Hypothalamus (tissue), 51 donors: ENCODE measurements at regions not wholly inside any gene's neighbourhood (a gene's known extent, or its start where the extent isn't known, plus 50 kb on each side); places are given as distances from the start of the nearest gene placed in this dataset.
A peak's percentile ranks its signal among the peaks of the same experiment; 100 is the strongest.
"Not testable (repeated sequence)": the region's sequence is repeated elsewhere in the genome, so short reads cannot be mapped to it uniquely, and the experiment has no call there.

ENCODE experiments used
- DNase-seq, 51 donors: peaks; one replicate each; lab custom pipeline; 2025; lab: John Stamatoyannopoulos, UW

DNA sequence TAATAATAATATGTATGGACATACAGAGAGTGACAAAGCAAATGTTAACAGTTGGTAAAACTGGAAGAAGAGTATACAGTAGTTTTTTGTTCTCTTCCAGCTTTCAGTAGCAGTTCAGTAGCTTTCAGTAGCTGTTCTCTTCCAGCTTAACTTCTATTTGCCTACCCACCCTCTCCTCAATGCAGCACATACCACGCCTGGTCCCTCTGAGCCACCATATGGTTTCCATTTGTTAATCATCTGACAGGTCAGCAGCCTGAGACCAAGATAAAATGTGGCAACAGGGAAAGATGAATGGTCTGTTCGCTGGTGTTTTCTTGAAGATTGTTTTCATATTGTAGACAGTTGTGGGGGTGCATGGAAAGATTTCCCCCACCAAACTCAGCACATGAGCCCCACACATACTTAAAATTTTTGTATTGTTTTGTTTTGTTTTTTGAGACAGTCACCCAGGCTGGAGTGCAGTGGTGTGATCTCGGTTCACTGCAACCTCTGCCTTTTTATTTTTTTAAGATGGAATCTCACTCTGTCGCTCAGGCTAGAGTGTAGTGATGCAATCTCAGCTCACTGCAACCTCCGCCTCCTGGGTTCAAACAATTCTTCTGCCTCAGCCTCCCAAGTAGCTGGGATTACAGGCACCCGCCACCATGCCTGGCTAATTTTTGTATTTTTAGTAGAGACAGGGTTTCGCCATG lies 56.8 kb downstream of the ATP6V0E2 start:
- DNase-seq, result not testable (repeated sequence)

DNA sequence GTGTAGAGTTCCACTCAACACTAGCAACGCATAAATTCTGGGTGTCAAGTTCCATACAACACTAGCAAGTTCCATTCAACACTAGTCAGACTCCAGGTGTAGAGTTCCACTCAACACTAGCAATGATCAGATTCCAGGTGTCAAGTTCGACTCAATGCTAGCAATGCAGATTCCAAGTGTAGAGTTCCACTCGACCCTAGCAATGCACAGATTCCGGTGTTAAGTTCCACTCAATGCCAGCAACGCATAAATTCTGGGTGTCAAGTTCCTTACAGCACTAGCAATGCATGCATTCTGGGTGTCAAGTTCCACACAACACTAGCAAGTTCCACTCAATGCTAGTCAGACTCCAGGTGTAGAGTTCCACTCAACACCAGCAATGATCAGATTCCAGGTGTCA lies 60.0 kb downstream of the ATP6V0E2 start:
- DNase-seq, result not testable (repeated sequence)

DNA sequence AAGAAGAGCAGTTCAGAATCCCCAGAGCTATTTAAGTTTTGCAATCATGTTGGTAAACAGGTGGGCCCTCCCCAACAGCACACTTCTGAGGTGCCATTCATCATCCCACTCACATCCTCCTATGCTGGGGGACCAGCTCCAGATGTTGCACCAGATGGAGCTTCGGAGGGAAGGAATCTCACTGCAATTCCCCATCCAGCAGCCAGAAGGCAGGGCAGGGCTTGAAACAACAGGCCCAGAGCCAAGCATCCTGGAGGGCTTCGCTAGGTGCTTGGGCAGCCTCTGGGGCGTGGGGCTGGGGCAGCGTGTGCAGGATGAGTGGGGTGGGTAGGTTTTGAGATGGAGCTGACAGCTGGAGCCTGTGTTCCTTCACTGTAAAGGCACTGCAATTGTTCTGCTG lies 73.6 kb downstream of the ATP6V0E2 start:
- DNase-seq, result not testable (repeated sequence)

DNA sequence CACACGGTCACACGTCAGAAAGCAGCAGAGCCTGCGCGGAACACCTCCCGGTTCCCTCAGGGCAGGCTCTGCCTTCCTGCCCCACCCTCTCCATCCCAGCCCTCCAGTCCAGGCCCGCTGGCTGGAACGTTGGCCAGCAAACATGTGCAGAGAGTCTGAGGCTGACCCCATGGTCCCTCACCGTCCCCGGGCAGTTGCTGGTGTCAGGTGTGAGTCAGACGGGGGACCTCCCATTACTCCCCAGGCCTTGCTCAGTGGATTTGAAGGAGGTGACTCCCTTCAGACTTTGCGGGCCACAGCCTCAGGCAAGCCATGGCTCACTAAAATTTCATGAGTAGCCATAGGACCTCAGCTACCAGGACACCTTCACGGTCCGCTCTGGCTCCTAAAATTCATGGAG lies 74.7 kb downstream of the ATP6V0E2 start:
- not testable (repeated sequence) for DNase-seq

DNA sequence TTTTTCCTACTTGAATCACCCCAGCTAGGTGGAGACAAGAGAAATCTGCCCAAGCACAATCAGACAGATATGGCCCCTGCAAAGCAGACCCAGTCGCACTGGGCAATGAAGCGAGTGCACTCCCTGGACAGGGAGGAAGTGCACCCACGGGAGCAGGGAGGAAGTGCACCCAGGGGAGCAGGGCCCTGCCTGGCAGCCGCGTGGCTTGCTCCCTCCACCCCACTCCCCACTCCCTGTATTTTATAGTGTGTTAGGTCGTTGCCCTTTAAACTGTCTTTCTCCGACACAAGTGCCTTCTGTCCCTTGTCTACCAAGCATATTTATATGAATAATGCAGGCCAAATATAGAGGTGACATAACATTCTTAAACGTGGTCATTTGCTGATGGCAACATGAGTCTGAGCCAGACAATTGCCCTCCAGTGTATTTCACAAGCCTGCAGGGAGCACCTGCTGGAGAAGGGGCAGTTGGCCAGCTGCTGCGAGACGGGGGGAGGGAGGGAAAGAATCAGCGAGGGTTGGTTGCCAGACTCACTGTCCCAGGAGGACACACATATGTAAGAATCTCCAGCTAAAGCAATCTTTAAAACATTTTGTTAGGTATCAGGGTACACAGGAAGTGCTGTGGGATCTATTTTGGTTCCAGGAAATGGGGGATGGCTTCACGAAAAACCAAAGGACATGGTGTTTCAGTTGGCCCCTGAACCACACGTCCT lies 76.3 kb downstream of the ATP6V0E2 start:
- not testable (repeated sequence) for DNase-seq

DNA sequence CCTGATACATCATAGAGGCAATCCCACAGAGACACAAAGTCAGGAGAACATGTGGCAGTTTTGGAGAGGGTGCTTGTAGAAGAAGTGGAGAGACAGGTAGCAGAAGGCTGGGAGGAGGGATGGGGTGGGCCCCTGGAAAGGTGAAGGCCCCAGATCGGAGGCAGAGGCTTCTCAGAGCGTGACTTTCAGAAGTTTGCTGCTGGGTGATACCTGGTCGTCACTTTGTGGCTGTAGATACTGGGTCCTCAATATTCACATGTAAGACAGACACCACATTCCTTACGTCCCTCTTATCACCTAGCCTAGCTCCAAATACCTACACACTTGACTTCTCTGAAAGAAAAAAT lies 76.8 kb downstream of the ATP6V0E2 start:
- DNase-seq, result not testable (repeated sequence)

DNA sequence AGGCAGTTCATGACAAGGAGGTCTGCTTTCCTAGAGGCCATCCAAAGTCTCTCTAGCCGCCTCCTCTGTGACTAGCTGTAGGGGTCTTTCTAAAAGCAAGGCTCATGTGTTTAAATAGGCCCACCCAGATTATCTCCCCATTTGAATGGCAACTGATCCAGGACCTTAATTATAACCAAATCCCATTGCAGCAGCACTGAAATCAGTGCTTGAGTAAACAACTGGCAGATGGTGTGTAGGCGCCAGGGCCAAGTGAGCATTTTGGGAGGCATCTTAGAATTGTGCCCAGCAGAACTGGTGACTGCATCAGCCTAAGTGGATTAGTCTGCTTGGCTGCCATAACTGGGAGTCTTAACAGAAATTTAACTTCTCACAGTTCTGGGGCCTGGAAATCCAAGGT lies 77.8 kb downstream of the ATP6V0E2 start:
- not testable (repeated sequence) for DNase-seq

DNA sequence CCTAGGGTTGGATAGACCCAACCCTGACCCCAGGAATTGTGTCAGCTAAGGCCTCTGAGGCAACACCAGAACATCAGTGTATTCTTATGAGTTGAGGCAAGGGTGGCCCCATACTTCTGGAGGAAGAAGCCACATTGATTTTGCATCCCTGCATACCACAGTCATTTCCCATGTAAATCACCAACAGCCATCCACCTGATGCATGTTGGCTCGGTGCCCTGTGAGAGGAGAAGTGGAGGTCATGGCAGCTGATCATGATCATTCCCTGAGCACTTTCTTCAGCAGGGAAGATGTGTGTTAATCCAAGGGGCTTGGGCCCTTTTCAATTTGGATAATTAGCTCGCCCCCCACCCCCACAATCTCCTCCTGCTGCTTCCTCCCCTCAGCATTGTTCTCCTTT lies 85.1 kb downstream of the ATP6V0E2 start:
- DNase-seq, result not testable (repeated sequence)

DNA sequence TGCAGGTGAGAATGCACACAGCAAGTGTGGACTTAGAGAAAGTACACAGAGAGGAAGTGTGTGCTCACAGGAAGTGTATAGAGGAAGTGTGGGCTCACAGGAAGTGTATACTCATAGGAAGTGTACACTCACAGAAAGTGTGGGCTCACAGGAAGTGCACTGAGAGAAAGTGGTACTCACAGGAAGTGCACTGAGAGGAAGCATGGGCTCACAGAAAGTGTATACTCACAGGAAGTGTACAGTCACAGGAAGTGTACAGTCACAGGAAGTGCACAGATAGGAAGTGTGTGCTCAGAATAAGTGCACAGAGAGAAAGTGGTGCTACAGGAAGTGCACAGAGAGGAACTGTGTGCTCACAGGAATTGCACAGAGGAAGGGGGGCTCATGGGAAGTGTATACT lies 87.1 kb downstream of the ATP6V0E2 start:
- not testable (repeated sequence) for DNase-seq

DNA sequence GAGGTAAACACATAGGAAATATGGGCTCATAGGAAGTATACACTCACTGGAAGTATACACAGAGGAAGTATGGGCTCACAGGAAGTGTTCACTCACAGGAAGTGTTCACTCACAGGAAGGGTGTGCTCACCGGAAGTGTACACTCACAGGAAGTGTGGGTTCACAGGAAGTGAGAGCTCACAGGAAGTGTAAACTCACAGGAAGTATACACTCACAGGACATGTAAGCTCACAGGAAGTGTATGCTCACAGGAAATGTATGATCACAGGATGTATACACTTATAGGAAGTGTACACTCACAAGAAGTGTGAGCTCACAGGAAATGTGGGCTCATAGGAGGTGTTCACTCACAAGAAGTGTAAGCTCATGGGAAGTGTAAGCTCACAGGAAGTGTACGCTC lies 88.1 kb downstream of the ATP6V0E2 start:
- DNase-seq, result not testable (repeated sequence)

DNA sequence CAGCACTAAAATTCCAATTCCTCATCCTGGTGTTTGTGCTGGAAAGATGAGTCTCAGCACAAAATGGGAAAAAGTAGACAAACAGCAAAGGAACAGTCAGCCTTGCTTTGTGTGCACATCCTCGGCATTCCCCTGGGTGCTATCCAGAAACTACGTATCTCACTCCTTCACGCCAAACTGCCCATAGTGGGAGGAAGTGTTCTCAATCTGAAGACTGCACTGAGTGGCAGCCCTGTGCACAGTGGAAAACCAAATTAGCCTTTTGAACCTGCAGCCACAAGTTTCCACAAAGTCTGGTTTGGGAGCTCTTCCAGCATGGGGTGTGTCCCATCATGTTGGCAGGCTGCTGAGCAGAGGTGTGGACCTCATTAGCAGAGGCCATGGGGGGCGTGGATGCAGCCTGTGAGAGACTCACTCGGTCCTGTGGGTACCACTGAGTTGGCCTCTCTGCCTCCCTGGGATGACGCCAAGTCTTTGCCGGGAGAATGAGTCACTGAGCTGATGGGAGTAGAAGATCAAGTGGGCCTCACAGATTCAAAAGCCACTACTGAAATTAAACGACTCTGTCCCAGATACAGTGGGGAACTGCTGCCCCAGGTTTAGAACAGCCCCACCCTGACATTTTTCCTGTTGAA lies 89.0 kb downstream of the ATP6V0E2 start:
- peak in 6 of 51 donors; percentile 7 to 55 (median 34) for DNase-seq

DNA sequence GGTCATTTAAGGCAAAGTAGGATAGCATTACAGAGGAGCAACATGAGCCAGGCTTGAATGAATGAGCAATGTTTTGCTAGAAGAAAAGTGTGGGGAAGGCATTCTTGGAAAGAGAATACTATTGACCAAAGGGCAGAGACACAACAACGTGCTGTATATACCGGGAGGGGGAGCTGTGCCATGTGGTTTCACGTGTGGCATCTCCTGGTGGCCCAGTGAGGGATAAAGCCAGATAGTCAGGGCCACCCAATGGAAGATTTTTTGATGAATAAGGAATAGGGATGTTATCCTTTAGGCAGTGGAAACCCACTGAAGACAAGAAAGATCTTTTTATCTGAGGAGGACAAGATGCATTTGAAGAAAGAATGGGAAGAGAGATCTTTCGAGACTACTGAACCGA lies 90.2 kb downstream of the ATP6V0E2 start:
- DNase-seq, result not testable (repeated sequence)

DNA sequence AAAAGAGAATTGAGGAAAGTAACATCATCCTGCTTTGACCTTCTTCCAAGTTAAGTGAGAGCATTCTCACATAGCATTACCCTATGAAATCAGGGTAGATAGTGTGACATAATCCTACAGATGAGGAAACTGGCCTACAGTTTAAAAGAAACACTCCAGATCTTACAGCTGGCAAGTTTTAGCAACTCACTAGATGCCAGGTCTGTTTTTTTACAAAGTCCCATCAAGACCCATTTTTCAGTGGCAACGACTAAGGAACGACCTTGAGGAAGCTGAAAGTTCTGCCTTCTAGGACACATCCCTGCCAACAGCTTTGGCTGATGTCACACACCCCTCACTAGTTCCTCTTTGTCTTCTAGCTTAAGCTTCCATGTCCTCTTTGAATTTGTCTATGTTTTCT lies 92.7 kb downstream of the ATP6V0E2 start:
- DNase-seq, result not testable (repeated sequence)

DNA sequence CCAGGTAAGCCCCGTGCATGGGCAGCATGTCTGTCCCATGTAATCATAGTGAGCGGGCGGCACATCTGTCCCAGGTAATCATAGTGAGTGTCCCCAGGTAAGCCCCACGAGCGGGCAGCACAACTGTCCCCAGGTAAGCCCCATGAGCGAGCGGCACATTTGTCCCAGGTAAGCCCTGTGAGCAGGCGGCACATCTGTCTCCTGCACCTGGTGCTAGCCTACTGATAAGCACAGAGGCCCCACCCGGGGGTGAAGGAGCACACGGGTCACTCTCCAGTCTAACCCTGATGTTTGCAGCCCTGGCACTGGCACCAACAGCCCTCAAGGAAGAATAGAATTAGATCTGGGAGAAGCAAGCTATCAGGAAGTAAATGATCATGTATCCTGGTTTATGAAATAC lies 99.2 kb downstream of the ATP6V0E2 start:
- DNase-seq, result not testable (repeated sequence)

DNA sequence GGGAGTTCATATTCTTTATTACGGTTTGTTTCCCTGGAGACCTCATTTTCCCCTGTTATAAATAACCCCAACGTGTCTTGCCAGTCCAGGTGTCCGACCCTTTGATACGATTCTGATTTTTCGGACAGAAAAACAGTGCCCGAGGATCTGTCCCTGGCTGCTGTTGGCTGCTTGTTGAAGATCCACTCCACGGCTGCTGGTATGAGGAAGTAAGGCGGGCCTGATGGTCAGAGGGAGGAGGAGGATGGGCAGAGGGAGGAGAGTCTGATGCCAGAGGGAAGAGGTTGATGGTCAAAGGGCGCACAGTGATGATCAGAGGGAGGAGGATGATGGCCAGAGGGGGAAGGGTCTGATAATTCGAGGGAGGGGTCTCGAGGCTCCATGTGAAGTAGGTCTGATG lies 99.9 kb downstream of the ATP6V0E2 start:
- DNase-seq, result not testable (repeated sequence)

DNA sequence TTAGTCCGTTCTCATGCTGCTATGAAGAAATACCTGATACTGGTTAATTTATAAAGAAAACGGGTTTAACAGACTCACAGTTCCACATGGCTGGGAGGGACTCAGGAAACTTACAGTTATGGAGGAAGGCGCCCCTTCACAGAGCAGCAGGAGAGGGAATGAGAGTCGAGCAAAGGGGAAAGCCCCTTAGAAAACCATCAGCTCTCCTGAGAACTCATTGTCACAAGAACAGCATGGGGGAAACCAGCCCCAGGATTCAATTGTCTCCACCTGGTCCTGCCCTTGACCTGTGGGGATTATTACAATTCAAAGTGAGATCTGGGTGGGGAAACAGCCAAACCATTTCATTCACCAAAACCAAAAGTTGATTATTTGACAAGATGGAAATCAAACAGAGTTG lies 101.8 kb downstream of the ATP6V0E2 start:
- not testable (repeated sequence) for DNase-seq

DNA sequence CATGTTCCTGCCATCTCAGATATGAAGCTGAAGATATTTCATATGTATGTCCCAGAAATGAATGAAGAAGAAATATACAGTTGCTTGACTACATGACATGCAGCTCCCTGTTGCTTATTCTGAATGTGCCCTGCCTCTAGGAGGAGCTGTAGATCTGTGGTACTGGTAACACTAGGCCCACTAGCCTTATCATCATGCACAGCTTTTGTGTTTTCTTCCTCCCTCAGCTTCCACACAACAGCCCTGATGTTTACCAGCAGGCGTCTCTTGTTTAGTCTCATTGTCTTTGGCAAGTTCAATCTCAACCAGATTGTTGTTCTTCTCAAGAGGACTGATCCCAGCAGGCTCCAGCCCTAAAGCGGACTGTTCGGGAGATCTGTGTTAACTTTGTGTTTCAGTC lies 104.8 kb downstream of the ATP6V0E2 start:
- not testable (repeated sequence) for DNase-seq

DNA sequence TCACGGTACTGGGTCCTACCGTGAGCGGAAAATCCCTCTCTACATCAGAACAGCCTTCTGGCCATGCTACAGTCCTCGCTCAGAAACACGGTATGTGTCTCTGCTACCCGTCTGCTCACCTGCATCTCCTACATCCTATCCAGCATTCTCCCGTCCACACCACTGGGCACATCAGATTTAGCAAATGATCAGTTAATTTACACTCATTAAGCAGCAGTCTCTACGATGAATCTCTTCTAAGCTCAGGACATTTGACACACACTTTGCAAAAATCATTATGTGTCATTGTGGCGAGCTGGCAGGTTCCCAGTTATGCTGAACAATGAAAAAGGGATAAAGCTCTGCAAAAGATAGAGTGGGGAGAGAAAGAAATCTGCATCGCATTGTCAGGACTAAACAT lies 105.2 kb downstream of the ATP6V0E2 start:
- not testable (repeated sequence) for DNase-seq

DNA sequence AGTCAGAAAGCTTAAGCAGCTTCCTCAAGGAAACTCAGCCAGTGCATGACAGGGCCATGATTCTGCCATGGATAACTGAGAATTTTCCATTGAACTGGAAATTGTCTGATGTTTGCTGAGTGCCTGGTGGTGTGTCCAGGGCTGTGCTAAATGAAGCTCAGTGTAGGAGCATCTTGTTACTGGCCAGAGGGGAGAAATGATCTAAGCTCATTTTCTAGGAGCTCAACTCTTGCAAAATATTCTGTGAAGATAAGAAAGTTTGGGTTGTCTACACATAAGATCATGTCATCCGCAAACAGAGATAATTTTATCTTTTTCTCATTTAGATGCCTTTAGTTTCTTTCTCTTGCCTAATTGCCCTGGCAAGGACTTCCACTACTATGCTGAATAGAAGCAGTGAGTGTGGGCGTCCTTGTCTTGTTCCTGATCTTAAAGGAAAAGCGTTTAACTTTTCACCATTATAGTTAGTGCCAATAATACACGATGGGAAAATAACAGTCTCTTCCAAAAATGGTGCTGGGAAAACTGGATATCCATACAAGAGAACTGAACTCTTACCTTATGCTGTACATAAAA lies 108.9 kb downstream of the ATP6V0E2 start:
- not testable (repeated sequence) for DNase-seq

DNA sequence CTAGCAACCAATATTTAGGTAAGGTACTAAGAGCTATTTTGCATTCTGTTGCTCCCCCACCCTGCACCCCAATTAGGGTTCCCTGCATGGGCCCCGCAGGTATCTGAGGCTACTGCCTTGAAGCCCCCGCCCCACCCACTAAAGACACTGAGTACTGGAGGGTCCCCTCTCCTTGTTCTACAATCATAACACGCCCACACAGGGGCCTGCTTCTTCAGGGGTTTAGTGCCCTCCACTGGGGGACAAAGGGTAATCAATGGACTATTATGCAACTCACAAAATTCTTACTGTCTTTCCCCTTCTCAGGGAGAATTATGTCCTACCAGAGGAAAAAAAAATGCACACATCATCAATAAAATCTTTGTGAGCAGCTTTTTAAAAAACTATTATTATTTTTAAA lies 113.1 kb downstream of the ATP6V0E2 start:
- not testable (repeated sequence) for DNase-seq

DNA sequence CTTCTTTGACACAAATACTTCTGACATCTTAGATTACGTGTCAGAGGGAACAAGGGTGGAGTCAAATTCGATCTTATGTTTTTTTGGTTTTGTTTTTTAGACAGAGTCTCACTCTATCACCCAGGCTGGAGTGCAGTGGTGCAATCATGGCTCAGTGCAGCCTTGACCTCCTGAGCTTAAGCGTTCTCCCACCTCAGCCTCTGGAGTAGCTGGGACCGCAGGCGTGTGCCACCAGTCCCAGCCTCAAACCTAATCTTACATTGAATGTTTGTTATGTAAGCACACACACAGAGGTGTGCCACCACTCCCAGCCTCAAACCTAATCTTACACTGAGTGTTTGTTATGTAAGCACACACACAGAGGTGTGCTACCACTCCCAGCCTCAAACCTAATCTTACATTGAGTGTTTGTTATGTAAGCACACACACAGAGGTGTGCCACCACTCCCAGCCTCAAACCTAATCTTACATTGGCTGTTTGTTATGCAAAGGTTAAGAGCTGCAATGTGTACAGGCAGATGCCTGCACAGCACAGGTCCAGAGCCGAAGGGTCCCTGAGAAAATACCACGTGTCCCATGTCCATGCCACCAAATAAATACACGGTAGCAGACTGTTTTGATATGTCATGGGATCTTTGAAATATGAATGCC lies 118.0 kb downstream of the ATP6V0E2 start:
- DNase-seq, result not testable (repeated sequence)
